ENCODE measurements at regions not wholly inside any gene's neighbourhood (a gene's known extent, or its start where the extent isn't known, plus 50 kb on each side); places are given as distances from the start of the nearest gene placed in this dataset.

- no peak for TF ChIP-seq NR2C2 (IDR thresholded peaks at IDR 0.05; ENCODE audit: borderline replicate concordance, control insufficient read depth, insufficient read length, low read depth)
- TF ChIP-seq CTCF (IDR thresholded peaks at IDR 0.05 in 2 of 3, conservative IDR thresholded peaks at IDR 0.05 in 1 of 3; ENCODE audit: control insufficient read depth in 2 of 3, extremely low read depth in 1 of 3, insufficient read depth in 1 of 3, low read depth in 3 of 3, low read length in 3 of 3): no peak
Observed at GRCh38 chr12:42945927-42946326, 356.4 kb upstream of the PRICKLE1 start.

Data from GM12878 (cell line).